ENCODE measurements at regions not wholly inside any gene's neighbourhood (a gene's known extent, or its start where the extent isn't known, plus 50 kb on each side); places are given as distances from the start of the nearest gene placed in this dataset.

- Histone ChIP-seq H4K8ac (ENCODE audit: extremely low read depth, insufficient read depth, low read length) (no peak overlapping the region), H3K56ac (replicated peaks; ENCODE audit: insufficient read length, low read depth, low read length) (no peak overlapping the region), H3K18ac (ENCODE audit: extremely low read depth, low read length) (no peak overlapping the region), H3K27ac (ENCODE audit: low read depth, low read length) (no peak overlapping the region), H2AFZ (ENCODE audit: low read length) (no peak overlapping the region), H3K79me2 (ENCODE audit: control insufficient read depth in 1 of 2, insufficient read depth in 2 of 2, low read length in 2 of 2) (no peaks in the 10 kb centered on the region), H3K23ac (ENCODE audit: insufficient read length) (no peak overlapping the region), H3K4ac (replicated peaks; ENCODE audit: insufficient read length, low read depth, low read length) (no peak overlapping the region), H2BK20ac (ENCODE audit: low read length) (no peak overlapping the region), H3K23me2 (ENCODE audit: low read depth, low read length) (no peaks in the 10 kb centered on the region), H2AK5ac (ENCODE audit: low read depth, low read length) (no peak overlapping the region), H3K4me3 (ENCODE audit: extremely low read depth in 1 of 4, insufficient read depth in 2 of 4, low read depth in 3 of 4, low read length in 4 of 4) (no peak overlapping the region), H2BK120ac (replicated peaks; ENCODE audit: low read depth, low read length) (no peak overlapping the region), H3K14ac (ENCODE audit: insufficient read length) (no peak overlapping the region), H3K79me1 (ENCODE audit: low read depth, low read length) (no peaks in the 10 kb centered on the region), H3K4me1 (replicated peaks in 1 of 4; ENCODE audit: control insufficient read depth in 3 of 4, insufficient read depth in 4 of 4, low read length in 3 of 4) (no peaks in the 10 kb centered on the region), H4K20me1 (replicated peaks in 1 of 2; ENCODE audit: control insufficient read depth in 1 of 2, insufficient read depth in 2 of 2, low read length in 2 of 2) (no peaks in the 10 kb centered on the region), H3K36me3 (ENCODE audit: control insufficient read depth in 2 of 4, insufficient read depth in 4 of 4, low read length in 3 of 4) (no peaks in the 10 kb centered on the region), H3K9ac (replicated peaks in 1 of 4; ENCODE audit: extremely low read depth in 1 of 4, low read depth in 3 of 4, low read length in 3 of 4) (no peak overlapping the region; a peak in 1 of 7 replicates), H3K9me3 (ENCODE audit: insufficient read depth in 2 of 2, low read depth in 1 of 2, low read length in 1 of 2) (no peaks in the 10 kb centered on the region), H2BK5ac (ENCODE audit: low read depth, low read length) (no peak overlapping the region), H2BK12ac (ENCODE audit: low read depth, low read length) (no peak overlapping the region), H3K4me2 (ENCODE audit: insufficient read depth in 1 of 2, low read depth in 2 of 2, low read length in 2 of 2) (no peak overlapping the region), H3K27me3 (replicated peaks in 1 of 4; ENCODE audit: control insufficient read depth in 3 of 4, extremely low read depth in 1 of 4, insufficient read depth in 3 of 4, low read length in 3 of 4) (no peaks in the 10 kb centered on the region), H2BK15ac (ENCODE audit: low read length) (no peak overlapping the region), H4K5ac (ENCODE audit: insufficient read length, low read depth, low read length) (no peak overlapping the region), H4K91ac (replicated peaks; ENCODE audit: insufficient read length, low read length) (no peak overlapping the region)
- DNase-seq (ENCODE audit: low read depth in 1 of 2, low spot score in 2 of 2) (no peak), FAIRE-seq (no peak)
- TF ChIP-seq SP1 (IDR thresholded peaks at IDR 0.05; ENCODE audit: low read depth, low read length) (no peak), SUZ12 (IDR thresholded peaks at IDR 0.05; ENCODE audit: low read length) (no peak), SAP30 (IDR thresholded peaks at IDR 0.05; ENCODE audit: insufficient read depth, insufficient replicate concordance, low read length) (no peak), EP300 (IDR thresholded peaks at IDR 0.05; ENCODE audit: borderline replicate concordance in 1 of 2, low read depth in 2 of 2, low read length in 2 of 2) (no peak), SRF (IDR thresholded peaks at IDR 0.05; ENCODE audit: low read depth, low read length) (no peak), CTBP2 (IDR thresholded peaks at IDR 0.05; ENCODE audit: borderline replicate concordance, insufficient read depth, insufficient read length, low read length) (no peak), FOSL1 (IDR thresholded peaks at IDR 0.05; ENCODE audit: insufficient read depth, low read depth, low read length) (no peak), HDAC2 (IDR thresholded peaks at IDR 0.05; ENCODE audit: borderline replicate concordance in 1 of 2, low read depth in 2 of 2, low read length in 2 of 2) (no peak), BRCA1 (IDR thresholded peaks at IDR 0.05; ENCODE audit: low read depth, low read length) (no peak)
- ChIA-PET CTCF (ENCODE audit: partially characterized antibody) (interaction anchor here (1.4 kb wide), 1 partner anchor 40 kb away, joined by 4 read pairs; no protein-coding TSS in a partner anchor), POLR2A (ENCODE audit: partially characterized antibody) (no interaction called here)
- WGBS, 2 experiments (ENCODE audit: extremely low coverage in 1 of 2, insufficient coverage in 1 of 2, insufficient read length in 1 of 2, insufficient replicate concordance in 2 of 2, low coverage in 1 of 2, low lambda C conversion rate in 2 of 2, missing lambda C conversion rate in 1 of 2): 93% methylated on average over 8 of the region's 8 CpGs; no CpG with 5 or more reads in 1 of the 2 experiments
Observed at GRCh38 chr17:56030009-56030624, 123.2 kb upstream of the ANKFN1 start.
